OCI-LY7 (cell line): ENCODE measurements at regions not wholly inside any gene's neighbourhood (a gene's known extent, or its start where the extent isn't known, plus 50 kb on each side); places are given as distances from the start of the nearest gene placed in this dataset.

Source experiments
- BruUV-seq: library from RNA; stranded (reverse); fragments of 400-500 nt; replicated peaks from 2 replicates; lab custom pipeline; 2021; lab: Mats Ljungman, UMichigan
- CTCF ChIA-PET: fragments of 300-600 bp; sonication (Branson Sonifier 250); formaldehyde crosslinking; loops from one replicate; lab custom pipeline; 2022; ENCODE audit warnings: antibody characterized with exemption; ENCODE audit not compliant: unreplicated experiment; lab: Charles Lee
- POLR2A ChIA-PET: fragments of 300-600 bp; sonication (Branson Sonifier 250); formaldehyde crosslinking; loops from one replicate; lab custom pipeline; 2022; ENCODE audit warnings: antibody characterized with exemption; lab: Charles Lee
- DNase-seq: peaks from one replicate; pipeline ENCODE4 v3.0.0-alpha.2; 2015; ENCODE audit warnings: low spot score
- H2AFZ ChIP-seq: fragments of 200-600 bp; sonication (generic), shearing (Covaris generic); 2 replicates; pipeline ENCODE4 v1.6.1; 2014; ENCODE audit warnings: mild to moderate bottlenecking, antibody characterized with exemption, low read length, moderate library complexity
- H3K27ac ChIP-seq: fragments of 200-600 bp; sonication (generic); 2 replicates; pipeline ENCODE4 v1.5.1; 2014; ENCODE audit warnings: mixed run types, low read depth, mild to moderate bottlenecking, moderate library complexity, low read length, inconsistent platforms; ENCODE audit not compliant: poor library complexity, severe bottlenecking
- H3K36me3 ChIP-seq: fragments of 200-600 bp; sonication (generic); 2 replicates; pipeline ENCODE4 v1.6.1; 2014; ENCODE audit warnings: mild to moderate bottlenecking, antibody characterized with exemption, low read length, moderate library complexity, mixed read lengths; ENCODE audit not compliant: insufficient read depth
- H3K4me1 ChIP-seq: fragments of 200-600 bp; sonication (generic); 2 replicates; pipeline ENCODE4 v1.5.1; 2014; ENCODE audit warnings: mild to moderate bottlenecking, low read length; ENCODE audit not compliant: insufficient read depth, poor library complexity, severe bottlenecking
- H3K4me2 ChIP-seq: fragments of 200-600 bp; sonication (generic); 2 replicates; pipeline ENCODE4 v1.6.1; 2014; ENCODE audit warnings: mild to moderate bottlenecking, low read length
- H3K4me3 ChIP-seq: fragments of 200-600 bp; sonication (generic); 2 replicates; pipeline ENCODE4 v1.5.1; 2014; ENCODE audit warnings: mild to moderate bottlenecking, low read depth, low read length; ENCODE audit not compliant: poor library complexity, severe bottlenecking
- H3K79me2 ChIP-seq: fragments of 200-600 bp; sonication (generic); 2 replicates; pipeline ENCODE4 v1.6.1; 2016; ENCODE audit warnings: low read depth, mild to moderate bottlenecking, low read length, moderate library complexity, mixed read lengths; ENCODE audit not compliant: insufficient read depth
- H3K9me2 ChIP-seq: fragments of 200-600 bp; sonication (generic); 2 replicates; pipeline ENCODE4 v1.6.1; 2016; ENCODE audit warnings: mild to moderate bottlenecking, low read length, mixed read lengths; ENCODE audit not compliant: insufficient read depth
- H3K9me3 ChIP-seq: fragments of 200-600 bp; sonication (generic); 2 replicates; pipeline ENCODE4 v1.6.1; 2014; ENCODE audit warnings: mild to moderate bottlenecking, mixed run types, low read length, mixed read lengths
- H4K20me1 ChIP-seq: fragments of 200-600 bp; sonication (generic); 2 replicates; pipeline ENCODE4 v1.6.1; 2014; ENCODE audit warnings: mild to moderate bottlenecking, antibody characterized with exemption, low read length, moderate library complexity, mixed read lengths; ENCODE audit not compliant: insufficient read depth
- CTCF ChIP-seq: fragments of 200-600 bp; sonication (generic); conservative IDR thresholded peaks from 2 replicates; pipeline ENCODE4 v1.5.1; 2014; ENCODE audit warnings: mild to moderate bottlenecking, antibody characterized with exemption, low read length, moderate library complexity, mixed read lengths
- EZH2phosphoT487 ChIP-seq: fragments of 200-600 bp; sonication (generic); IDR thresholded peaks from 2 replicates; pipeline ENCODE4 v1.6.1; 2018; ENCODE audit warnings: low read depth, borderline replicate concordance, mild to moderate bottlenecking, mixed run types, antibody characterized with exemption, low read length, moderate library complexity, mixed read lengths
- intact Hi-C: fragments of 100-400 bp; cut with micrococcal nuclease; formaldehyde crosslinking; loops from one replicate; pipeline ENCODE4 v1.10.0; 2022; ENCODE audit not compliant: unreplicated experiment

- Histone ChIP-seq H3K4me2 (no peak overlapping the region), H3K9me2 (no peaks in the 10 kb centered on the region), H3K4me3 (no peak overlapping the region), H3K79me2 (no peaks in the 10 kb centered on the region), H4K20me1 (no peaks in the 10 kb centered on the region), H3K36me3 (no peaks in the 10 kb centered on the region), H3K9me3 (no peaks in the 10 kb centered on the region), H2AFZ (no peak overlapping the region), H3K27ac (no peak overlapping the region), H3K4me1 (no peaks in the 10 kb centered on the region)
- CTCF ChIA-PET = no interaction called here
- no peak for TF ChIP-seq EZH2phosphoT487
- TF ChIP-seq CTCF = no peak
- intact Hi-C loops = no loop called here
- DNase-seq = no peak
- POLR2A ChIA-PET = no interaction called here
- no TSS peak for BruUV-seq
Observed at GRCh38 chr7:124679146-124679545, 86.4 kb downstream of the GPR37 start.

- Histone ChIP-seq H3K9me3 (no peaks in the 10 kb centered on the region), H3K9me2 (no peaks in the 10 kb centered on the region), H3K27ac (no peak overlapping the region), H3K4me1 (no peaks in the 10 kb centered on the region), H3K79me2 (no peaks in the 10 kb centered on the region), H4K20me1 (no peaks in the 10 kb centered on the region; the same call in 1 of the 2 replicates), H3K4me2 (no peak overlapping the region), H2AFZ (no peak overlapping the region), H3K36me3 (no peaks in the 10 kb centered on the region), H3K4me3 (no peak overlapping the region)
- TF ChIP-seq EZH2phosphoT487 = no peak
- TF ChIP-seq CTCF = no peak
- no peak for DNase-seq
- no TSS peak for BruUV-seq
- ChIA-PET POLR2A (no interaction called here), CTCF (no interaction called here)
- intact Hi-C loops = no loop called here
Observed at GRCh38 chr7:124674451-124674850, 91.1 kb downstream of the GPR37 start.

- H3K9me2 ChIP-seq = no peaks in the 10 kb centered on the region
Observed at GRCh38 chr7:124672011-124672410, 93.6 kb downstream of the GPR37 start.

More at GRCh38 chr7:124672011-124672410, 93.6 kb downstream of the GPR37 start:
- ChIA-PET CTCF (no interaction called here), POLR2A (no interaction called here)
- H3K79me2 ChIP-seq = no peaks in the 10 kb centered on the region
- no peak overlapping the region for H3K4me3 ChIP-seq
- DNase-seq = no peak
- intact Hi-C loops = no loop called here
- H3K36me3 ChIP-seq = no peaks in the 10 kb centered on the region
- no peak overlapping the region for H3K4me2 ChIP-seq
- TF ChIP-seq EZH2phosphoT487 (no peak), CTCF (no peak)
- H2AFZ ChIP-seq = no peak overlapping the region
- H3K27ac ChIP-seq = no peak overlapping the region
- BruUV-seq = no TSS peak
- H4K20me1 ChIP-seq = no peaks in the 10 kb centered on the region; the same call in 1 of the 2 replicates
- H3K9me3 ChIP-seq = no peaks in the 10 kb centered on the region
- no peaks in the 10 kb centered on the region for H3K4me1 ChIP-seq
